ENCODE measurements at regions not wholly inside any gene's neighbourhood (a gene's known extent, or its start where the extent isn't known, plus 50 kb on each side); places are given as distances from the start of the nearest gene placed in this dataset.

DNA sequence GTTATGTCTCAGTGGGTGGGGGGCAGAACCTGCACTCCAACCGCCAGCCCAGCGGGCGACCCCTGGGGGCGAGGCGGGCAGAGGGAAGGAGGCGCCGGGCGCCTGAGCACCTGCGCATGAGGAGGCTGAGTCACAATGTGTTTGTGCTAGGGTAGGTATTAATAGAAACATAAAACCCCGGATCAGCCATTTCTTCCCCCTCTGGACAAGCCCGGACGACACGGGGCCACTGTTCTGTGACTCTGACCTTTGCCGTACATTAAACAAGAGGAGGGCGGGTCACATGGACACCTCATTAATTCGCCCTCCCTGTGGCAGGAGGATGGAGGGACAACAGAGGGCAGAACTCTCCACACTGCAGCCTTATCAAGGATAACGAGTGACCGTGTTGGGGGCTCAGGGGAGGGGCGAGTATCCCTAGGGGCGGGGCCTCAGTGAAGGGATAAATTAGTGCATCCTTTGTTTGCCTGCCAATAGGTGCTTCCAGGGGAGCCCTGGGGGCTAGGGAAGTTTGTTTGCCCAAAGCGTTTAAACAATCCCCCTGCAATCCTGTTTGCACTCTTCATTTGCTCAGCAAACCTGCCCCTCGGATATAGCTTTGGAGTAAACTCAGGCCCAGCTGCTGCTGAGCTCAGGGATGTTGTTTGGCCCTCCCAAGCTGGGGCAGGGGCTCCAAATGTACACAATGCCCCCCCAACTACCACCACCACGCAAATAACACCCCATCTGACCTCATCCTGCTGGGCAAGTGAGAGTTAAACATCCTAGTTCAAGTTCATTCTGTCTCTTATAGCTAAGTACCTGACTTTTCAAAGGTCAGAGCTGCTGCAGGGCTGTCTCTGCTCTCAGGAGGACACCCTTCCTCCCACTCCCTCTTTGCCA is 171.2 kb upstream of the GLI2 start:
- Mint-ChIP-seq H3K4me3 (no peak overlapping the region), H3K4me1 (ENCODE audit: low read depth) (no peaks in the 10 kb centered on the region), H3K36me3 (ENCODE audit: low read depth) (no peaks in the 10 kb centered on the region), H3K9me3 (no peaks in the 10 kb centered on the region), H3K27me3 (peaks cover 6% of the 10 kb centered on the region), H3K27ac (no peak overlapping the region)
- DNase-seq: no peak
- Histone ChIP-seq H3K27me3 (ENCODE audit: control insufficient read depth in 1 of 2, insufficient read depth in 2 of 2, low read length in 2 of 2) (peaks cover 0 to 2% of the 10 kb centered on the region in 2 experiments), H3K27ac (ENCODE audit: low read depth in 1 of 2, low read length in 2 of 2) (no peak overlapping the region), H3K4me3 (ENCODE audit: low read length) (no peak overlapping the region), H3K9me3 (ENCODE audit: control insufficient read depth in 1 of 2, insufficient read depth in 1 of 2, low read length in 2 of 2) (peaks cover 0 to 8% of the 10 kb centered on the region in 2 experiments), H3K4me1 (ENCODE audit: insufficient read depth, low read length) (no peaks in the 10 kb centered on the region), H3K36me3 (ENCODE audit: insufficient read depth, low read length) (no peaks in the 10 kb centered on the region)
- ATAC-seq (ENCODE audit: poor library complexity): no peak
- TF ChIP-seq CTCF (IDR thresholded peaks at IDR 0.05): no peak
- intact Hi-C loops (cut with DNase I, micrococcal nuclease): no loop called here
- CTCF ChIA-PET: no interaction called here
- POLR2A ChIA-PET: no interaction called here

GRCh38 chr2:120565095-120565460 is 170.6 kb upstream of the GLI2 start:
- H3K36me3 Mint-ChIP-seq (ENCODE audit: low read depth): no peaks in the 10 kb centered on the region
- intact Hi-C loops (cut with DNase I, micrococcal nuclease): no loop called here
- H3K4me1 Mint-ChIP-seq (ENCODE audit: low read depth): no peaks in the 10 kb centered on the region
- no peak overlapping the region for H3K27ac Mint-ChIP-seq
- H3K4me3 ChIP-seq (ENCODE audit: low read length): no peak overlapping the region
- DNase-seq (no peak), ATAC-seq (ENCODE audit: poor library complexity) (no peak)
- TF ChIP-seq CTCF (IDR thresholded peaks at IDR 0.05): no peak
- ChIA-PET POLR2A (no interaction called here), CTCF (no interaction called here)
- H3K9me3 ChIP-seq (ENCODE audit: control insufficient read depth in 1 of 2, insufficient read depth in 1 of 2, low read length in 2 of 2): peaks cover 0 to 8% of the 10 kb centered on the region in 2 experiments
- H3K36me3 ChIP-seq (ENCODE audit: insufficient read depth, low read length): no peaks in the 10 kb centered on the region
- H3K4me1 ChIP-seq (ENCODE audit: insufficient read depth, low read length): no peaks in the 10 kb centered on the region
- H3K27ac ChIP-seq (ENCODE audit: low read depth in 1 of 2, low read length in 2 of 2): no peak overlapping the region
- no peak overlapping the region for H3K4me3 Mint-ChIP-seq
- H3K27me3 Mint-ChIP-seq: peaks cover 5% of the 10 kb centered on the region
- H3K27me3 ChIP-seq (ENCODE audit: control insufficient read depth in 1 of 2, insufficient read depth in 2 of 2, low read length in 2 of 2): peaks cover 0 to 2% of the 10 kb centered on the region in 2 experiments
- no peaks in the 10 kb centered on the region for H3K9me3 Mint-ChIP-seq

GRCh38 chr2:120565929-120566328 is 169.7 kb upstream of the GLI2 start:
- Mint-ChIP-seq H3K27me3 (peaks cover 10% of the 10 kb centered on the region), H3K4me1 (ENCODE audit: low read depth) (no peaks in the 10 kb centered on the region), H3K36me3 (ENCODE audit: low read depth) (no peaks in the 10 kb centered on the region), H3K4me3 (no peak overlapping the region), H3K27ac (no peak overlapping the region), H3K9me3 (no peaks in the 10 kb centered on the region)
- no peak for DNase-seq
- H3K27ac ChIP-seq (ENCODE audit: low read depth in 1 of 2, low read length in 2 of 2): no peak overlapping the region
- POLR2A ChIA-PET: no interaction called here
- peaks cover 0 to 8% of the 10 kb centered on the region in 2 experiments for H3K9me3 ChIP-seq (ENCODE audit: control insufficient read depth in 1 of 2, insufficient read depth in 1 of 2, low read length in 2 of 2)
- intact Hi-C loops (cut with DNase I, micrococcal nuclease): no loop called here
- CTCF ChIA-PET: no interaction called here
- no peaks in the 10 kb centered on the region for H3K4me1 ChIP-seq (ENCODE audit: insufficient read depth, low read length)
- peaks cover 0 to 2% of the 10 kb centered on the region in 2 experiments for H3K27me3 ChIP-seq (ENCODE audit: control insufficient read depth in 1 of 2, insufficient read depth in 2 of 2, low read length in 2 of 2)
- no peaks in the 10 kb centered on the region for H3K36me3 ChIP-seq (ENCODE audit: insufficient read depth, low read length)
- no peak for TF ChIP-seq CTCF (IDR thresholded peaks at IDR 0.05)
- H3K4me3 ChIP-seq (ENCODE audit: low read length): no peak overlapping the region
- no peak for ATAC-seq (ENCODE audit: poor library complexity)
